ENCODE measurements at regions not wholly inside any gene's neighbourhood (a gene's known extent, or its start where the extent isn't known, plus 50 kb on each side); places are given as distances from the start of the nearest gene placed in this dataset.

GRCh38 chr9:12934545-12935272 lies 159.9 kb downstream of the LURAP1L start (continued):
- no peak for TF ChIP-seq ZNF18 (tag by site-specific recombination; IDR thresholded peaks at IDR 0.05)

- no peak overlapping the region for H3K4me3 ChIP-seq (ENCODE audit: low read depth, low read length)
- ChIA-PET CTCF (interaction anchor here (0.6 kb wide), 1 partner anchor 16 kb away, joined by 5 read pairs; no protein-coding TSS in a partner anchor), POLR2A (no interaction called here)
- no peak overlapping the region for H3K27ac ChIP-seq (ENCODE audit: extremely low read depth, low read depth, low read length)
- no peaks in the 10 kb centered on the region for H3K9me3 ChIP-seq (ENCODE audit: control insufficient read depth, insufficient read depth, low read depth, low read length)
- no peaks in the 10 kb centered on the region for H3K4me1 ChIP-seq (ENCODE audit: control insufficient read depth, insufficient read depth, low read length)
- no peak for TF ChIP-seq FEZF1 (tag by site-specific recombination; IDR thresholded peaks at IDR 0.05)
- no peak for TF ChIP-seq ZNF629 (tag by site-specific recombination; IDR thresholded peaks at IDR 0.05)
- no peak for TF ChIP-seq ZNF121 (tag by site-specific recombination; IDR thresholded peaks at IDR 0.05)
- TF ChIP-seq ZNF335 (tag by site-specific recombination; conservative IDR thresholded peaks at IDR 0.05) = no peak
- no peak for TF ChIP-seq ZSCAN23 (tag by site-specific recombination; IDR thresholded peaks at IDR 0.05)
- TF ChIP-seq ZNF146 (tag by site-specific recombination; IDR thresholded peaks at IDR 0.05) = no peak
- no peak for TF ChIP-seq YY2 (tag by site-specific recombination; IDR thresholded peaks at IDR 0.05)
- TF ChIP-seq ZNF114 (tag by site-specific recombination; IDR thresholded peaks at IDR 0.05) = no peak
- no peak for TF ChIP-seq ZFHX2 (tag by site-specific recombination; conservative IDR thresholded peaks at IDR 0.05)
- no peak for TF ChIP-seq ZNF449 (tag by site-specific recombination; IDR thresholded peaks at IDR 0.05)
- TF ChIP-seq AEBP2 (tag by site-specific recombination; IDR thresholded peaks at IDR 0.05; ENCODE audit: borderline replicate concordance) = no peak
- TF ChIP-seq ZNF324 (tag by site-specific recombination; IDR thresholded peaks at IDR 0.05) = no peak
- TF ChIP-seq ZNF561 (tag by site-specific recombination; IDR thresholded peaks at IDR 0.05; ENCODE audit: borderline replicate concordance) = no peak
- no peak for TF ChIP-seq GFI1B (tag by site-specific recombination; IDR thresholded peaks at IDR 0.05)
- TF ChIP-seq ZFP3 (tag by site-specific recombination; IDR thresholded peaks at IDR 0.05; ENCODE audit: low read depth) = no peak
- no peak for TF ChIP-seq ZNF747 (tag by site-specific recombination; IDR thresholded peaks at IDR 0.05)
- TF ChIP-seq ZNF148 (tag by site-specific recombination; IDR thresholded peaks at IDR 0.05; ENCODE audit: borderline replicate concordance) = no peak
- no peak for TF ChIP-seq PRDM1 (tag by site-specific recombination; IDR thresholded peaks at IDR 0.05)
- TF ChIP-seq ZNF416 (tag by site-specific recombination; IDR thresholded peaks at IDR 0.05) = no peak
- no peaks in the 10 kb centered on the region for H3K36me3 ChIP-seq (ENCODE audit: control insufficient read depth in 2 of 2, insufficient read depth in 1 of 2, low read length in 2 of 2)
These were observed 160.9 kb downstream of the LURAP1L start for GRCh38 chr9:12935714-12936113.
